GM21515 (cell line): ENCODE measurements at regions not wholly inside any gene's neighbourhood (a gene's known extent, or its start where the extent isn't known, plus 50 kb on each side); places are given as distances from the start of the nearest gene placed in this dataset.

Experiments used
- ATAC-seq: cut with Tn5 transposase; IDR thresholded peaks from one replicate; pipeline ENCODE4 v1.9.1; 2021; ENCODE audit not compliant: unreplicated experiment

- no peak for ATAC-seq
Measured at GRCh38 chr5:124647352-124647751, 99.1 kb downstream of the ZNF608 start.

DNA sequence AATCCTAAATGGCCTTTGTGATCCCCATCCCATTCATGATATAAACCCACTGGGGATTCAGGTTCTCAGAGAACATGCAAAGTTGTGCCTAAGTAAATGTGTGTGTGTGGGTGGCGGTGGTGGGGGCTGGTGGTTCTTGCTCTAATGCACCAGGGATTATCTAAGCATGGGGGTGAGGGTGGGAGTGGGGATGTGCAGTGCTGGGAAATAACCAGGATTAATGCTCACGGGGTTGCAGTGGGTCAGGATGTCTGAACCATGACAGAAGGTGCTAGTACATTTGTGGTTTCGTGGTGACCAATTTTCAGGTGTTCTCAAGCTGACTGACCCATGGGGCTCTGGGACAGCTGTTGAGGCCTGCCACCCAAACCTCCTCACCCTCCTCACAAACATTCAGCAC, 101.0 kb downstream of the ZNF608 start:
- no peak for ATAC-seq

- no peak for ATAC-seq
Measured at GRCh38 chr5:124644582-124644981, 101.9 kb downstream of the ZNF608 start.

DNA sequence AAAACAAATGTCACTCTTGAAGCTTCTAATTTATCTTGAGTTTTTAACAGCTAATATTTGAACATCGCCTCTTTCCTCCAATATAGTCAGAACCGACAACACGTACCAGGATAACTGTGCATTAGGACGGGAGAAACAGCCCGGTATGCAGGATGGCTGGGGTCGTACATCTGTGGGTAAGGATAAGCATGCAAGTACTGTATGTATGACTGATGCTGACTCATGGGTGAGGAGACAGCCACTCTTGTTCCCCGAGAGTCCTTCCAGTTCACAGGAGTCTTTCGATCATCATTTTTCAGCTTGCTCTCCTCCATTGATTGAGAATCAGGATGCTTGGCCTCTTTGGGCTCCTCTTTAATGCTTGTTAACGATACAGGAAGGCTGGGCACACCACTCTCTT, 102.3 kb downstream of the ZNF608 start:
- no peak for ATAC-seq

- ATAC-seq: no peak
Measured at GRCh38 chr5:124643336-124643735, 103.1 kb downstream of the ZNF608 start.

DNA sequence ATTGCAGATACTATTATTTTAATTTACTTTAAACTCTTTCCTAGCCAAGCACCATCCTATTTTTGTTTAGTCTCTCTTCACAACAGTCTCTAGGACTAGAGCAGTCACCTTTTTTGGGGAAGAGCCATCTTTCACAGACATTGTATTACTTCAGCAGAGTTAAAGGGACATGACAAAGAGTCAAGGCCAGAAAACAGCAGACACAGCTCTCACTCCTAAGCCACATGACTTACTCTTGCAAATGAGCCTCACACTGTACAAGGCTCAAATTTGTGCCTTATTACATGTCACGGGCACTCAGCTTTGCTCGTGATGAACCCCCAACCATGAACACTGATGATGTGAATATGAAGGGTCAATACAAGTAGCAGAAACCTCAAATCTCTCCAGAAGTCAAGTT, 104.3 kb downstream of the ZNF608 start:
- ATAC-seq: no peak

- ATAC-seq: no peak
Measured at GRCh38 chr5:124641154-124641792, 105.2 kb downstream of the ZNF608 start.

DNA sequence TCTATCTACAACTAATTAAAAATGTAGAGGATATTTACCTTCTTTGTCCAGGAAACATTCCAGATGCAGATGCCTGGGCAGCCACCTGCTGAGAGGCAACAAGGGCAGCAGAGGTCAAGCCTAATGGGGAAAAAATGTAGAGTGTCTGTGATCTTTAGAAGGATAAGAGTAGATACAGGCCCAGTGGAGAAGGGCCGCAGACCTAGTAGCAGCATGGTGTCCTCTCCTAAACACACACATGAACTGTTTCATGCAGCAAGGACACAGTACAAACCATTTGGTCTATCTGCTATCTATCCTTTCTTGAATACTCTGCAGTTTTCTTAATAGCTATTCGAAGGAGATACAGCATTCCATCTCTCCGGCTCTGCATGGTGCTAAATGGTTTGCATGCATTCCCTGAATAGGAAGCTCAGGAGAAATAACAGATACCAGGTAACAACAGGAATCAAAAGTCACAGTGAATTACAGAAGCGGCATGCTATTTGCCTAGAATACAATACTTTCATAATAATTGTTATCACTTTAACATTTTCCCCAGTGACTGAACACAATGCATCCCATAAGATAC, 107.3 kb downstream of the ZNF608 start:
- no peak for ATAC-seq

GRCh38 chr5:124637011-124637410, 109.4 kb downstream of the ZNF608 start:
- no peak for ATAC-seq

GRCh38 chr5:124634741-124635323, 111.6 kb downstream of the ZNF608 start:
- no peak for ATAC-seq

DNA sequence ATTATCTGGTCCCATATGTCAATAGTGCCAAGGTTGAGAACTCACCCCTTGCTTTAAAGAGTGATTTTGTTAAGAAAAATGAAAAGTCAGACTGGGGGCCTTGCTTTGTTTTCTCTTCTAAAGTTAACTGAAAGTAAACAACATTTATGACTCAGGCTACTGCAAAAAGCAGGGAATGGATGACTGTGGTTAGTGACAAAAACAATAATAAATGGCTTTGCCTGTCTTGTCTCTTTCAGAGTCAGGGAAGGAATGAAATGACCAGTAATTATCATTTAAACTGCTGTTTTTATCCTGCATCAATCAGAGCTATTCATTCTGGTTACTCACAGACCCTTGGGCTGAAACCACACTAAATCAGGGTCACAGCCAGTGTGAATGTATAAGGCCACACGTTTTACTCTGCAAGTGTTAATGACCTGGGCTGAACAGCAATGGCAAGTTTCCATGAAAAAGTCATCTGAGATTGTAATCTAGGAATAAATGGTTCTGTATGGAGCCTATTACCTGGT, 112.2 kb downstream of the ZNF608 start:
- ATAC-seq: no peak

- no peak for ATAC-seq
Measured at GRCh38 chr5:124633209-124633608, 113.2 kb downstream of the ZNF608 start.

GRCh38 chr5:124631874-124632550, 114.4 kb downstream of the ZNF608 start:
- ATAC-seq: no peak

- peak; percentile 83 for ATAC-seq
Measured at GRCh38 chr5:124630767-124631704, 115.4 kb downstream of the ZNF608 start.

DNA sequence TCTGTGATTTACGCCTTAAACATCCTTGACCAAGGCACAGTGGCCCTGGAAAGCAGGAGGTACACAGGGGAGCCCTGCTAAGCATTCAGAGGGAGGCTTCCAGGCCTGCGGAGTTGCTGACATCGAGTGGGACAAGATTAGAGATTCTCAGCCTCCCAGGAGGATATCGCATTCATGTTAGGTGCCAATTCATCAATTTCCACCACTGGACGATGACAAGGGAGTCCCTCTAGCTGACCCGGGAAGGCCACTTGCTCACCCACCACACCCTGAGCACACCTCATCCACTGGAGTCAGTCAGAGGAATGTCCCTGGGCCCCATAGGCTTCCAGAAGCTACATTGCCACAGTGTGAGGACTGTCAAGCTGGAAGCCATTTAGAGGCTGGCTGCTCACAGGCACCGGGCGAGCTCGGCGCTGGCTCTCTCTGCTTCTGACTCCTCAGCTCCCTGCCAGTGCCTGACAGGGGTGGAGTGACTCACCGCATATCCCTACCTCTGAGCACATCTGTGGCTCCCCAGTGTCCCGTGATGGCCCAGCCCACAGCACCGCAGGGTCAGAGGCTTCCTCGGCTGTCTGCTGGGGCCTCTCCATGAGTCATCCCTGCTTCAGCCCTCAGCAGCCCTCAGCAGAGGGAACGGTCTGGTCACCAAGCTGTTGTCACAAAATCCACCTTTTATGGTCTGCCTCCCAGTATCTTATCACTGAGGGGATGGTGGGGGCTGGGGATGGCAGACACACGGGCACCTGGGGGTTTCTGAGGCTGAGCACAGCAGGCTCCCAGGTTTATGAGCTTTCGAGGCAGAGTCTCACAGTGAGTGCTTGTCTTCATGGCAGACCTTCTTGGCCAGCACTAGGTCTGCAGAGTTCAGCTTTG, 117.5 kb downstream of the ZNF608 start:
- no peak for ATAC-seq

- ATAC-seq: no peak
Measured at GRCh38 chr5:124627815-124628595, 118.4 kb downstream of the ZNF608 start.

GRCh38 chr5:124626053-124626452, 120.4 kb downstream of the ZNF608 start:
- no peak for ATAC-seq

GRCh38 chr5:124623265-124623664, 123.2 kb downstream of the ZNF608 start:
- no peak for ATAC-seq

DNA sequence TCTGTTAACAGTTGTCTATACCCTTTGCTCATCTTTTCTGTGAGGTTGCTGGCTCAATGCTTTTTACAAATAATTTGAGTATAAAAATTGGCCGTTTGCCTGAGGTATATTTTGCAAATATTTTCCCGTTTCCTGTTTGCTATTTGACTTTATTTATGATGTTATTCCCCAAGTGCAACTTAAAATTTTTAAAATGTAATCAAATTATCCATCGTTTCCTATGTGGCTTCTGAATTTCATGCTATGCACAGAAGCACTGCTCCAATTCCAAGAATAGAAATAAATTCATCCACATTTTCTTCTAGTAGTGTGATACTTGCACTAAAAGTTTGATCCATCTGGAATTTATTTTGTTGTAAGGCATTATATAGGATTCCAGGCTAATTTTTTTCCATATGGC, 123.6 kb downstream of the ZNF608 start:
- ATAC-seq: no peak
